Skeletal muscle tissue (tissue), 3 donors: ENCODE measurements at regions not wholly inside any gene's neighbourhood (a gene's known extent, or its start where the extent isn't known, plus 50 kb on each side); places are given as distances from the start of the nearest gene placed in this dataset.

Experiments
- H3K27ac ChIP-seq: one replicate; pipeline ENCODE4 v1.7.0; 2013; ENCODE audit warnings: mild to moderate bottlenecking, low read depth, low read length, inconsistent platforms
- H3K27me3 ChIP-seq, 3 donors: one replicate each; pipeline ENCODE4 v1.7.0; 2013; ENCODE audit warnings: low read length in 3 of 3; ENCODE audit not compliant: control insufficient read depth in 3 of 3, insufficient read depth in 3 of 3
- H3K36me3 ChIP-seq, 3 donors: one replicate each; pipeline ENCODE4 v1.7.0; 2013; ENCODE audit warnings: low read length in 3 of 3; ENCODE audit not compliant: control insufficient read depth in 3 of 3, insufficient read depth in 3 of 3
- H3K4me1 ChIP-seq, 3 donors: one replicate each; pipeline ENCODE4 v1.7.0; 2013; ENCODE audit warnings: low read length in 3 of 3, mild to moderate bottlenecking in 3 of 3; ENCODE audit not compliant: control insufficient read depth in 3 of 3, insufficient read depth in 3 of 3
- H3K4me3 ChIP-seq, 3 donors: one replicate each; pipeline ENCODE4 v1.7.0; 2013; ENCODE audit warnings: low read length in 3 of 3
- H3K9ac ChIP-seq, 3 donors: one replicate each; pipeline ENCODE4 v1.7.0; 2013; ENCODE audit warnings: low read length in 3 of 3, mild to moderate bottlenecking in 3 of 3, moderate library complexity in 2 of 3, low read depth in 1 of 3
- H3K9me3 ChIP-seq, 3 donors: one replicate each; pipeline ENCODE4 v1.7.0; 2013; ENCODE audit warnings: low read length in 3 of 3; ENCODE audit not compliant: control insufficient read depth in 3 of 3
- donor health status: Osteomylitis.

DNA sequence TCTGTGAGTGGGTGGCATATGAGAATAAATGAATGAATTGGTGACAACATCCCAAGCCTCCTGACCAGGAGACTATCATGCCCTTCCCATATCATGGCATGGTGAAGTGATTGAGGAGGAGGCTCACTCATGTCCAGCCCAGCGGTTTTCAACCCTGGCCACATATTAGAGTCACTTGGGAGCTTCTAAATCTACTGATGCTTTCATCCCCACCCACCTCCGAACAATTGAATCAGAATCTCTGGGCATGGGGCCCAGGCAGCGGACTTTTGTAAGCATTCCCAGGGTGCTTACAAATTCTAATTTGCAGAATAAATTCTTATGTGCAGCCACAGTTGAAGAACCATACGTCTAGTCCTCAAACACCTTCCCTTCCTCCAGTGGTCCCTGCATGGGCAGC is 81.7 kb upstream of the SEC11C start:
- no peaks in the 10 kb centered on the region for H3K9me3 ChIP-seq
- H3K36me3 ChIP-seq, result no peaks in the 10 kb centered on the region
- H3K27ac ChIP-seq, result no peak overlapping the region
- no peaks in the 10 kb centered on the region for H3K27me3 ChIP-seq
- no peak overlapping the region for H3K4me3 ChIP-seq
- H3K4me1 ChIP-seq, result peaks cover 10 to 35% (median 20%) of the 10 kb centered on the region in 3 donors
- H3K9ac ChIP-seq, result no peak overlapping the region

DNA sequence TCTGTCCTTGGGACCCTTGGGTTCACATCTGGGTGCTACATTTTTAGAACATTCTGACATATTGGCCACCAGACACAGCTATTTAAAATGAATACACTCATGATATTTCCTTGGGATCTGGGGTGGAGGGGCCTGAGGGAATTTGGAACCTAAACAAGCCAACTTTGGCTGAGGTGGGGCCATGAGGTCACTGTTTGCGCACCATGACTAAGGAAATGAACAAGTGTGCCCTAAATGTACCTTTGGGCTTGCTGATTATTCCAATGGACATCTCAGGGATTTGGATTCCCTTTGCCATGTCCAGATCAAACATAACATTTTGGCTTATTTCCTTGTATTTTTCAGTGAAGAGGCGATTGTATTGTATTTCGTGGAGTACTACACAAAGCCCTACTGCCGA is 80.5 kb upstream of the SEC11C start:
- no peaks in the 10 kb centered on the region for H3K36me3 ChIP-seq
- H3K27me3 ChIP-seq, result no peaks in the 10 kb centered on the region
- no peaks in the 10 kb centered on the region for H3K9me3 ChIP-seq
- H3K4me3 ChIP-seq, result no peak overlapping the region
- no peak overlapping the region for H3K27ac ChIP-seq
- H3K9ac ChIP-seq, result no peak overlapping the region
- peaks cover 20 to 42% (median 23%) of the 10 kb centered on the region in 3 donors for H3K4me1 ChIP-seq

GRCh38 chr18:59060551-59060950 is 79.1 kb upstream of the SEC11C start:
- peaks cover 16 to 34% (median 19%) of the 10 kb centered on the region in 3 donors for H3K4me1 ChIP-seq
- H3K27me3 ChIP-seq, result no peaks in the 10 kb centered on the region
- no peaks in the 10 kb centered on the region for H3K36me3 ChIP-seq
- no peak overlapping the region for H3K9ac ChIP-seq
- H3K27ac ChIP-seq, result no peak overlapping the region
- H3K4me3 ChIP-seq, result no peak overlapping the region
- H3K9me3 ChIP-seq, result no peaks in the 10 kb centered on the region

DNA sequence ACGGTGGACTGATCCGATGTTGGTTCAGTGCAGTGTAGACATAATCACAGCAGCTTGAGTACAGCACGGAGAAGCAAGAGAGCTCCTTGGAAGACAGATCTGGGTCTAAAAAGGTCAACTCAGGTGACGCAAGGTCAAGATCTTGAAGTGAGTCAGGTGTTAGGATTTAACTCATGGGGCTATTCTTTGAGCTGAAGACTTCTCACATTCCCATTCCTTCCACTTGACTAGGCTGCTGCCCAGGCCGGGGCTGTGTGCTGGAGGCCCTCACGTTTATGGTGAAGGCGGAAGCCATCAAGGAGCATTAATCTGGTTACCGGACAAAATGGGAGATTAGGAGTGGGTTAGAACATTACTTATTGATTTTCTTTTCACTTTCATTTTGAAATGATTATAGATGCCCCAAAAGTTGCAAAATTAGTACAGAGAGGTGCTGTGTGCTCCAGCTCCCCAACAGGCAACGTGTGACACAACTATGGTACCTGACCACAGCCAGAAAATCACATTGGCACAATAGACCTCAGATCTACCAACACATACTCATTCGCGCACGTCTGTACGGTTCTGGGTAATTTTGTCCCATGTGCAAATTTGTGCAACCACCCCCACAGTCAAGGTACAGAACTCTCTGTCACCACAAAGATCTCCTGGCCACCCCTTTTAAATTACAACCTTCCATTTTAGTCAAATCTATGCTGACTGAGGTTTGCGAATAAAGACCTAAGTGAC is 77.6 kb upstream of the SEC11C start:
- Histone ChIP-seq H3K4me3 (no peak overlapping the region), H3K9me3 (no peaks in the 10 kb centered on the region), H3K4me1 (peaks cover 11 to 24% (median 14%) of the 10 kb centered on the region in 3 donors), H3K9ac (no peak overlapping the region), H3K27me3 (no peaks in the 10 kb centered on the region), H3K27ac (no peak overlapping the region), H3K36me3 (no peaks in the 10 kb centered on the region)

GRCh38 chr18:59062643-59063006 is 77.1 kb upstream of the SEC11C start:
- Histone ChIP-seq H3K4me3 (no peak overlapping the region), H3K36me3 (no peaks in the 10 kb centered on the region), H3K9me3 (no peaks in the 10 kb centered on the region), H3K9ac (peak overlapping the region in 1 of 3 donors; percentile 51), H3K27me3 (no peaks in the 10 kb centered on the region), H3K27ac (peak overlapping the region; percentile 90), H3K4me1 (peaks cover 10 to 21% (median 14%) of the 10 kb centered on the region in 3 donors)

GRCh38 chr18:59063300-59063906 is 76.3 kb upstream of the SEC11C start:
- Histone ChIP-seq H3K27ac (peak overlapping the region; percentile 90), H3K27me3 (no peaks in the 10 kb centered on the region), H3K9me3 (no peaks in the 10 kb centered on the region), H3K4me1 (peaks cover 10 to 21% (median 14%) of the 10 kb centered on the region in 3 donors), H3K4me3 (peak overlapping the region; percentile 11 to 63 (median 33)), H3K36me3 (no peaks in the 10 kb centered on the region), H3K9ac (peak overlapping the region; percentile 51 to 57 (median 55))

- H3K4me3 ChIP-seq, result no peak overlapping the region
- H3K4me1 ChIP-seq, result peaks cover 10 to 21% (median 14%) of the 10 kb centered on the region in 3 donors
- H3K27ac ChIP-seq, result peak overlapping the region; percentile 90
- peak overlapping the region in 1 of 3 donors; percentile 25 for H3K9ac ChIP-seq
- H3K36me3 ChIP-seq, result no peaks in the 10 kb centered on the region
- H3K9me3 ChIP-seq, result no peaks in the 10 kb centered on the region
- H3K27me3 ChIP-seq, result no peaks in the 10 kb centered on the region
Observed at GRCh38 chr18:59063912-59064311, 75.8 kb upstream of the SEC11C start.

DNA sequence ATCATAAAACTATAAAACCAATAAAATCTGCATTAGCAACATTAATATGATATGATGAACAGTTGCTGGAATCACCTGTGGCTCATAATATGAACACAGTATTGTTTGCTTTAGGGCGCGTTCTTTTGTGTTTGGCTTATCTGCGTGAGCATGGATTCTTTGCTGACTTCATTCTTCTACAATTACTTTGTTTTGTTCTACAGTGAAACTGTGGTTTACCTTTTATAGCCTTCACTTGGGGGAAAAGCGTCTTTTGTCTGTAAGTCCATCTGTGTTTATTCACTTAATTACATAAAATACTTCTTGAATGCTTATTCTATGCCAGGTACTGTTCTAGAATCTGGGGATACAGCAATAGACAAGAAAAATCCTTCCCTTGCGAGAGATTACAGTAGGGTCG is 74.0 kb upstream of the SEC11C start:
- H3K9me3 ChIP-seq, result no peaks in the 10 kb centered on the region
- peaks cover 10 to 24% (median 17%) of the 10 kb centered on the region in 3 donors for H3K4me1 ChIP-seq
- no peaks in the 10 kb centered on the region for H3K27me3 ChIP-seq
- H3K9ac ChIP-seq, result no peak overlapping the region
- no peaks in the 10 kb centered on the region for H3K36me3 ChIP-seq
- no peak overlapping the region for H3K27ac ChIP-seq
- no peak overlapping the region for H3K4me3 ChIP-seq

GRCh38 chr18:59067873-59068272 is 71.8 kb upstream of the SEC11C start:
- H3K4me3 ChIP-seq, result no peak overlapping the region
- H3K36me3 ChIP-seq, result no peaks in the 10 kb centered on the region
- no peaks in the 10 kb centered on the region for H3K9me3 ChIP-seq
- no peaks in the 10 kb centered on the region for H3K27me3 ChIP-seq
- H3K9ac ChIP-seq, result no peak overlapping the region
- H3K27ac ChIP-seq, result no peak overlapping the region
- H3K4me1 ChIP-seq, result peaks cover 8 to 14% (median 11%) of the 10 kb centered on the region in 3 donors

DNA sequence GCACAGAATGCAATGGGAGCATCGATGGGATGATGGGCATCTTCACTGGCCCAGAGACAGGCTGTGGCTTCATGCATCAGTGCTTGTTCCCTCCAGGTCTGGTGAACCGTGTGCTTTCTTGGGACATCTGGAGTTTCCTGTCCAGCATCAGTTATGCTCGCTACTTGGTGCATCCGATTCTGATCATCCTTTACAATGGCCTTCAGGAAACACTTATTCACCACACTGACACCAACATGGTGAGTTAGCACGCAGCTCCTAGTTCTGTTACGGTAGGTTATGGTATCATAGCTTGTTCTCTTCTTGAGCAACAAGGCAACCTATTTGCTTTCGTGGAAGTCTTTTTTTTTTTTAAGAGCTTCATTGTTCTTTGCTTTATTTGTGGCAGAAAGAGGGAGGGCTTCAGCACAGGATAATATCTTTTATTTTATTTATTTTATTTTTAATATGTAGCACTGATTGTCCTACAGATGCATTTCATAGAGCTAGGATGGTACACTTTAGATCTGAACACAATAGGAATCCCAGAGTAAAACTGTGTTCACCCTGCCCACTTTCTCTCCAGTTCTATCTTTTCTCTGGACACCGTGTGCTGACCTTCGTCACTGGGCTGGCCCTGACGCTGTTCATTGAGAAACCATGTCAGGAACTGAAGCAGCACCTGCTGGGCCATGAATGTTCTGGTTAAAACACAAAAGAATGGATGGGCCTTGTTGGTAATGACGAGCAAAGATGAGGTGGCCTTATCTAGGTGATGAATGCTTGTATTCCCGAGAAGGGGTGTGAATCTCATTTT is 71.2 kb upstream of the SEC11C start:
- no peaks in the 10 kb centered on the region for H3K27me3 ChIP-seq
- H3K9me3 ChIP-seq, result no peaks in the 10 kb centered on the region
- no peak overlapping the region for H3K4me3 ChIP-seq
- peaks cover 2 to 8% (median 5%) of the 10 kb centered on the region in 3 donors for H3K4me1 ChIP-seq
- no peaks in the 10 kb centered on the region for H3K36me3 ChIP-seq
- H3K27ac ChIP-seq, result no peak overlapping the region
- H3K9ac ChIP-seq, result no peak overlapping the region
